A549 (cell line): ENCODE measurements at regions not wholly inside any gene's neighbourhood (a gene's known extent, or its start where the extent isn't known, plus 50 kb on each side); places are given as distances from the start of the nearest gene placed in this dataset.

Experiments
- BHLHE40 ChIP-seq: IDR thresholded peaks from 2 replicates; pipeline ENCODE4 v1.6.1; 2012; ENCODE audit warnings: low read depth, low read length, inconsistent platforms
- E2F6 ChIP-seq: IDR thresholded peaks from 2 replicates; pipeline ENCODE4 v1.6.1; 2012; ENCODE audit warnings: low read depth, borderline replicate concordance
- POLR2A ChIP-seq: IDR thresholded peaks from 2 replicates; pipeline ENCODE4 v1.6.1; 2012; ENCODE audit warnings: mild to moderate bottlenecking, low read length
- RAD21 ChIP-seq, 2 experiments: fragments of >200 bp in 1 of 2; sonication (Bioruptor Twin) in 1 of 2; formaldehyde crosslinking in 1 of 2; IDR thresholded peaks in 1 of 2; conservative IDR thresholded peaks in 1 of 2; 2 replicates in 1 of 2; 3 replicates in 1 of 2; pipeline ENCODE4 v1.6.1; 2012 to 2018; ENCODE audit warnings: inconsistent platforms in 1 of 2
- REST ChIP-seq: fragments of 200-600 bp; sonication (generic); IDR thresholded peaks from 2 replicates; pipeline ENCODE4 v1.6.1; 2016; ENCODE audit warnings: antibody characterized with exemption, mild to moderate bottlenecking, moderate library complexity
- RFX5 ChIP-seq: fragments of 450-650 bp; IDR thresholded peaks from 2 replicates; pipeline ENCODE4 v1.7.1; 2014; ENCODE audit warnings: antibody characterized with exemption, mild to moderate bottlenecking, moderate library complexity
- TF ChIP-seq, protein P1 (sequence below): fragments of >200 bp; sonication (Bioruptor Twin); formaldehyde crosslinking; IDR thresholded peaks from 3 replicates; pipeline ENCODE4 v1.5.1; 2016

- TF ChIP-seq POLR2A (no peak), E2F6 (no peak), RFX5 (no peak), BHLHE40 (no peak), REST (no peak), RAD21 (conservative IDR thresholded peaks at IDR 0.05 in 1 of 2, IDR thresholded peaks at IDR 0.05 in 1 of 2) (no peak)
- TF ChIP-seq, protein P1, sequence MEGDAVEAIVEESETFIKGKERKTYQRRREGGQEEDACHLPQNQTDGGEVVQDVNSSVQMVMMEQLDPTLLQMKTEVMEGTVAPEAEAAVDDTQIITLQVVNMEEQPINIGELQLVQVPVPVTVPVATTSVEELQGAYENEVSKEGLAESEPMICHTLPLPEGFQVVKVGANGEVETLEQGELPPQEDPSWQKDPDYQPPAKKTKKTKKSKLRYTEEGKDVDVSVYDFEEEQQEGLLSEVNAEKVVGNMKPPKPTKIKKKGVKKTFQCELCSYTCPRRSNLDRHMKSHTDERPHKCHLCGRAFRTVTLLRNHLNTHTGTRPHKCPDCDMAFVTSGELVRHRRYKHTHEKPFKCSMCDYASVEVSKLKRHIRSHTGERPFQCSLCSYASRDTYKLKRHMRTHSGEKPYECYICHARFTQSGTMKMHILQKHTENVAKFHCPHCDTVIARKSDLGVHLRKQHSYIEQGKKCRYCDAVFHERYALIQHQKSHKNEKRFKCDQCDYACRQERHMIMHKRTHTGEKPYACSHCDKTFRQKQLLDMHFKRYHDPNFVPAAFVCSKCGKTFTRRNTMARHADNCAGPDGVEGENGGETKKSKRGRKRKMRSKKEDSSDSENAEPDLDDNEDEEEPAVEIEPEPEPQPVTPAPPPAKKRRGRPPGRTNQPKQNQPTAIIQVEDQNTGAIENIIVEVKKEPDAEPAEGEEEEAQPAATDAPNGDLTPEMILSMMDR: no peak
These were observed 76.7 kb downstream of the RND3 start for GRCh38 chr2:150410809-150411208.
